Vagina (tissue), 2 donors: ENCODE measurements at regions not wholly inside any gene's neighbourhood (a gene's known extent, or its start where the extent isn't known, plus 50 kb on each side); places are given as distances from the start of the nearest gene placed in this dataset.

ENCODE experiments used
- CTCF ChIP-seq, 3 experiments: fragments of 450-650 bp in 2 of 3; fragments of 200-600 bp in 1 of 3; sonication (generic) in 1 of 3; IDR thresholded peaks; one replicate each; pipeline ENCODE4 v1.5.1; 2017 to 2019; ENCODE audit warnings: antibody characterized with exemption in 3 of 3, mild to moderate bottlenecking in 2 of 3, moderate library complexity in 2 of 3
- POLR2A ChIP-seq, 2 donors: fragments of 450-650 bp; IDR thresholded peaks; one replicate each; pipeline ENCODE4 v1.6.1; 2017; ENCODE audit warnings: antibody characterized with exemption in 2 of 2, mild to moderate bottlenecking in 2 of 2, moderate library complexity in 2 of 2
- POLR2AphosphoS5 ChIP-seq, 2 donors: sonication (generic); formaldehyde crosslinking; IDR thresholded peaks; one replicate each; pipeline ENCODE4 v1.9.0; 2017; ENCODE audit warnings: antibody characterized with exemption in 2 of 2, mild to moderate bottlenecking in 2 of 2, low read depth in 1 of 2; ENCODE audit not compliant: insufficient read depth in 1 of 2

- TF ChIP-seq CTCF (IDR thresholded peaks at IDR 0.05) (no peak), POLR2A (IDR thresholded peaks at IDR 0.05) (no peak), POLR2AphosphoS5 (IDR thresholded peaks at IDR 0.05; ENCODE audit: insufficient read depth in 1 of 2, low read depth in 1 of 2) (no peak)
These were observed 418.6 kb upstream of the KCNMB2 start for GRCh38 chr3:178117641-178118040.
